Right lobe of liver (tissue), 6 donors: ENCODE measurements at regions not wholly inside any gene's neighbourhood (a gene's known extent, or its start where the extent isn't known, plus 50 kb on each side); places are given as distances from the start of the nearest gene placed in this dataset.
A peak's percentile ranks its signal among the peaks of the same experiment; 100 is the strongest.

ENCODE experiments used
- ATAC-seq, 4 donors: fragments of 200-7000 bp; cut with Tn5 transposase; one replicate each; pipeline ENCODE4 v1.9.1; 2020; ENCODE audit warnings: mild to moderate bottlenecking in 4 of 4, moderate library complexity in 4 of 4
- DNase-seq, 3 donors: peaks; one replicate each; pipeline ENCODE4 v3.0.0-alpha.2; 2020
- H3K27ac ChIP-seq, 3 donors: fragments of 200-600 bp; one replicate each; pipeline ENCODE4 v1.8.0; 2022
- H3K27me3 ChIP-seq, 2 donors: fragments of 200-600 bp; one replicate each; pipeline ENCODE4 v1.8.0; 2022
- H3K36me3 ChIP-seq, 4 donors: fragments of 200-600 bp; sonication (generic) in 1 of 4; one replicate each; pipeline versions ENCODE4 v1.5.1 to v1.8.0; 2017 to 2022; ENCODE audit warnings: control low read depth in 1 of 4
- H3K4me1 ChIP-seq, 4 donors: fragments of 200-600 bp; sonication (generic) in 1 of 4; one replicate each; pipeline versions ENCODE4 v1.5.1 to v1.8.0; 2017 to 2022; ENCODE audit warnings: control low read depth in 1 of 4
- H3K4me3 ChIP-seq, 3 donors: fragments of 200-600 bp; one replicate each; pipeline ENCODE4 v1.8.0; 2022
- H3K9me3 ChIP-seq, 4 donors: fragments of 200-600 bp; sonication (generic) in 1 of 4; one replicate each; pipeline versions ENCODE4 v1.5.1 to v1.8.0; 2017 to 2022; ENCODE audit warnings: control low read depth in 1 of 4
- CTCF ChIP-seq, 4 donors: fragments of 200-600 bp in 3 of 4; fragments of 450-650 bp in 1 of 4; IDR thresholded peaks; one replicate each; pipeline versions ENCODE4 v1.5.1 to v1.8.0; 2016 to 2022; ENCODE audit warnings: antibody characterized with exemption in 4 of 4, mild to moderate bottlenecking in 2 of 4
- POLR2A ChIP-seq: fragments of 450-650 bp; IDR thresholded peaks from one replicate; pipeline ENCODE4 v1.6.1; 2017; ENCODE audit warnings: antibody characterized with exemption, mild to moderate bottlenecking
- WGBS: methylation state at CpG from one replicate; pipeline ENCODE4 v1.1.6; 2018; ENCODE audit warnings: low coverage, low lambda C conversion rate; ENCODE audit not compliant: insufficient coverage; ENCODE audit errors: missing lambda C conversion rate; 5-methylcytosine and 5-hydroxymethylcytosine counted together
- intact Hi-C, 2 donors: fragments of 100-400 bp; cut with DNase I; formaldehyde crosslinking; loops; one replicate each; pipeline versions ENCODE4 v1.11.2 to v1.14.1; 2022
- donor health status: DM: no; HTN: yes; CAD: no.
- donor health status: DM: no; HTN: no; CAD: no.
- donor health status: DM: no; HTN: no; CAD: no.
- donor health status: DM: no; HTN: yes; CAD: no.
- donor health status: DM: no; HTN: yes; CAD: no.

GRCh38 chr12:58435647-58436046, 484.7 kb downstream of the LRIG3 start:
- no peaks in the 10 kb centered on the region for H3K4me1 ChIP-seq
- no peak for DNase-seq
- H3K9me3 ChIP-seq = no peaks in the 10 kb centered on the region
- intact Hi-C loops = no loop called here
- no peak overlapping the region for H3K4me3 ChIP-seq
- no peak for ATAC-seq
- no peaks in the 10 kb centered on the region for H3K36me3 ChIP-seq
- TF ChIP-seq CTCF (IDR thresholded peaks at IDR 0.05) (no peak), POLR2A (no peak)
- WGBS = 72% methylated on average over 2 of the region's 2 CpGs
- H3K27me3 ChIP-seq = no peaks in the 10 kb centered on the region
- no peak overlapping the region for H3K27ac ChIP-seq

GRCh38 chr12:58441483-58441882, 478.8 kb downstream of the LRIG3 start:
- intact Hi-C loops = no loop called here

GRCh38 chr12:58443273-58443980, 476.9 kb downstream of the LRIG3 start:
- no peak for ATAC-seq
- no peaks in the 10 kb centered on the region for H3K9me3 ChIP-seq

More at GRCh38 chr12:58441483-58441882, 478.8 kb downstream of the LRIG3 start:
- Histone ChIP-seq H3K36me3 (no peaks in the 10 kb centered on the region), H3K4me1 (no peaks in the 10 kb centered on the region), H3K27ac (no peak overlapping the region), H3K9me3 (no peaks in the 10 kb centered on the region), H3K27me3 (no peaks in the 10 kb centered on the region), H3K4me3 (no peak overlapping the region)
- no peak for TF ChIP-seq CTCF (IDR thresholded peaks at IDR 0.05)
- no peak for TF ChIP-seq POLR2A
- no peak for DNase-seq
- no peak for ATAC-seq
- WGBS = 49% methylated on average over 2 of the region's 2 CpGs

GRCh38 chr12:58443981-58444371, 476.3 kb downstream of the LRIG3 start:
- 61% methylated on average over 8 of the region's 8 CpGs for WGBS
- H3K4me1 ChIP-seq = no peaks in the 10 kb centered on the region
- no peak overlapping the region for H3K4me3 ChIP-seq
- no peaks in the 10 kb centered on the region for H3K36me3 ChIP-seq
- intact Hi-C loops = no loop called here
- no peak overlapping the region for H3K27ac ChIP-seq
- TF ChIP-seq CTCF (IDR thresholded peaks at IDR 0.05) (no peak), POLR2A (no peak)
- H3K27me3 ChIP-seq = no peaks in the 10 kb centered on the region
- no peak for DNase-seq
- H3K9me3 ChIP-seq = no peaks in the 10 kb centered on the region
- ATAC-seq = no peak

More at GRCh38 chr12:58443273-58443980, 476.9 kb downstream of the LRIG3 start:
- intact Hi-C loops = no loop called here
- no peaks in the 10 kb centered on the region for H3K4me1 ChIP-seq
- no peak overlapping the region for H3K4me3 ChIP-seq
- no peak for DNase-seq
- H3K36me3 ChIP-seq = no peaks in the 10 kb centered on the region
- no peak overlapping the region for H3K27ac ChIP-seq
- no peaks in the 10 kb centered on the region for H3K27me3 ChIP-seq
- peak in 3 of 4 donors; percentile 15 to 24 (median 19) for TF ChIP-seq CTCF (IDR thresholded peaks at IDR 0.05)
- no peak for TF ChIP-seq POLR2A
